ENCODE measurements at regions not wholly inside any gene's neighbourhood (a gene's known extent, or its start where the extent isn't known, plus 50 kb on each side); places are given as distances from the start of the nearest gene placed in this dataset.

DNA sequence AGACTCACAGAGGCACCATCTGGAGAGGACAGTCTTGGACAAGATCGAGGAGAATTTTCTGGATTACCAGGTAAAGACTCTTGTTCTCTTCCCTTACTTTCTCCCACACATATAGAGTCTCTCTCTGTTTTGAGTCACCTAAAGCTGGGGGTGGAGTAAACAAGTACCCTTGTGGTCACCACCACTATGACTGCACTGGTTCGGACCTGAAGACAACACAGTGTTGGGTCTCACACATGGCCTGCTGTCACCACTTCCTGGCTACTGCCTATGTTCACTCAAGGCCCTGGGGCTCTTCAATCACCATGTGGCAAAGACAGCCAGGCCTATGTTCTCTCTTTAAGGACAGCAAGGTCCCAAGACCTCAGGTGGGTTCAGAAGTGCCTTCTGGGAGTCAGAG lies 253.3 kb upstream of the VRK2 start:
- intact Hi-C loops (cut with DNase I), result no loop called here
- H3K9me3 ChIP-seq, result peaks cover 3% of the 10 kb centered on the region
- TF ChIP-seq, protein P1, sequence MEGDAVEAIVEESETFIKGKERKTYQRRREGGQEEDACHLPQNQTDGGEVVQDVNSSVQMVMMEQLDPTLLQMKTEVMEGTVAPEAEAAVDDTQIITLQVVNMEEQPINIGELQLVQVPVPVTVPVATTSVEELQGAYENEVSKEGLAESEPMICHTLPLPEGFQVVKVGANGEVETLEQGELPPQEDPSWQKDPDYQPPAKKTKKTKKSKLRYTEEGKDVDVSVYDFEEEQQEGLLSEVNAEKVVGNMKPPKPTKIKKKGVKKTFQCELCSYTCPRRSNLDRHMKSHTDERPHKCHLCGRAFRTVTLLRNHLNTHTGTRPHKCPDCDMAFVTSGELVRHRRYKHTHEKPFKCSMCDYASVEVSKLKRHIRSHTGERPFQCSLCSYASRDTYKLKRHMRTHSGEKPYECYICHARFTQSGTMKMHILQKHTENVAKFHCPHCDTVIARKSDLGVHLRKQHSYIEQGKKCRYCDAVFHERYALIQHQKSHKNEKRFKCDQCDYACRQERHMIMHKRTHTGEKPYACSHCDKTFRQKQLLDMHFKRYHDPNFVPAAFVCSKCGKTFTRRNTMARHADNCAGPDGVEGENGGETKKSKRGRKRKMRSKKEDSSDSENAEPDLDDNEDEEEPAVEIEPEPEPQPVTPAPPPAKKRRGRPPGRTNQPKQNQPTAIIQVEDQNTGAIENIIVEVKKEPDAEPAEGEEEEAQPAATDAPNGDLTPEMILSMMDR (IDR thresholded peaks at IDR 0.05), result no peak
- no peak overlapping the region for H3K27ac ChIP-seq
- no peaks in the 10 kb centered on the region for H3K36me3 ChIP-seq (ENCODE audit: insufficient read depth in 1 of 2, low read depth in 1 of 2)
- H3K4me1 ChIP-seq, result no peaks in the 10 kb centered on the region
- H3K4me3 ChIP-seq, result no peak overlapping the region
- DNase-seq, result no peak
- 92 to 97% (median 94%) methylated on average over 2 of the region's 2 CpGs for WGBS, 3 donors
- ATAC-seq, result no peak
- no peaks in the 10 kb centered on the region for H3K27me3 ChIP-seq (ENCODE audit: insufficient read depth in 3 of 3, low read length in 2 of 3)

DNA sequence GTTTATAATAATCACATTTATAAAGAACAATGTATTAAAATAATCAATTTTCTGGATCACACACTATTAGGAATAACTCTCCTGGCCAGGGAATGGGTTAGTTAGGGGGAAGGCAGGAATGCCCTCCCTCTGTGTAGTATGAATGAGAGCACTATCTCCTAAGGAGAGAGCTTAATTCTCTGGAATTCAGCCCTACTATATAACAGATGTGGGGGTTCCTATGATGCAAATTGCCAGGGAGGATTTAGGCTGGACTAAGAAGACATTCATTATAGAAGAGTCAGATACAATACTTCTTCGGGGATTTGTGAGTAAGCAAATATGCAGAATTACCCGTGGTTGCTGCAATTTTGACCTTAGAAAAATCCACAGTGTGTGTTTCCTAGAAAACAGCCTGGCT lies 250.1 kb upstream of the VRK2 start:
- no peaks in the 10 kb centered on the region for H3K27me3 ChIP-seq (ENCODE audit: insufficient read depth in 3 of 3, low read length in 2 of 3)
- no peaks in the 10 kb centered on the region for H3K4me1 ChIP-seq
- TF ChIP-seq, protein P1 (IDR thresholded peaks at IDR 0.05), result no peak
- ATAC-seq (no peak), DNase-seq (no peak)
- intact Hi-C loops (cut with DNase I), result no loop called here
- peaks cover 7% of the 10 kb centered on the region for H3K9me3 ChIP-seq
- 8 to 11% (median 10%) methylated on average over 2 of the region's 2 CpGs for WGBS, 3 donors
- H3K36me3 ChIP-seq (ENCODE audit: insufficient read depth in 1 of 2, low read depth in 1 of 2), result no peaks in the 10 kb centered on the region
- H3K4me3 ChIP-seq, result no peak overlapping the region
- no peak overlapping the region for H3K27ac ChIP-seq

DNA sequence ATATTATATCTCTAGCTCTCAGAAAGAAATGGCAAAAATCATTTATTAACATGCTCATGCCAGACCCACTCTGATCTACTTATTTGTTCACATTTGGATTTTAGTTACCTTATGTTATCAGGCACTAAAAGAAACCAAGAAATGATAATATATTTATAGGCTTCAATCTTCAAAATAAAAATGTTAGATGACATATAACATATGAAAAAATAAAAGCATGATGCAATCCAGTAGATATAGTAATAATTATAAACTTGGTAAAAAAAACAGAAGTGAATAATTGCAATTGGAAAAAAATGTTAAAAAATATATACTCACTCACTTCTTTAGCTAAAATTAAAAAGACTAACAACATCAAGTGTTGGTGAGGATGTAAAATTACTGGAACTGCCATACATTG lies 248.3 kb upstream of the VRK2 start:
- TF ChIP-seq, protein P1 (IDR thresholded peaks at IDR 0.05), result no peak
- intact Hi-C loops (cut with DNase I), result no loop called here
- Histone ChIP-seq H3K36me3 (ENCODE audit: insufficient read depth in 1 of 2, low read depth in 1 of 2) (no peaks in the 10 kb centered on the region), H3K4me1 (no peaks in the 10 kb centered on the region), H3K4me3 (no peak overlapping the region), H3K27me3 (ENCODE audit: insufficient read depth in 3 of 3, low read length in 2 of 3) (no peaks in the 10 kb centered on the region), H3K9me3 (peaks cover 7% of the 10 kb centered on the region), H3K27ac (no peak overlapping the region)
- DNase-seq (no peak), ATAC-seq (no peak)

DNA sequence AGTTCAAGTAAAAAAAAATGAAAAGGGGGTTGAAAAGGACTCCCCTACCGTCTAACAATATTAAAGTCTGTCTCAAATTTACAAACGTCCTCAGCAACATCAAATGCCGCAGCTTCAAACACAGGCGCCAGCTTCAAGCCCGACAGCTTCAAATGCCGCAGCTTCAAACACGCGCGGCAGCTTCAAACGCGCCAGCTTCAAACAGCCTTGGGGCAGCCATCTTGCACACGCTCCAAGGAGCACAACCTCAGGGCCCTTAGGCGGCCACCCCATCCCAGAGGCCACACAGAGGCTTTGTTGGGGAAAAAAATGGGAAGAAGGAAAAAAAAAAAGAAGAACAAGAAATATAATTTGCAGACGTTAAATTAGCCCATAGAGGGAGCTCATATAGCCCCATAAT lies 244.4 kb upstream of the VRK2 start:
- Histone ChIP-seq H3K4me1 (no peaks in the 10 kb centered on the region), H3K27ac (no peak overlapping the region), H3K27me3 (ENCODE audit: insufficient read depth in 3 of 3, low read length in 2 of 3) (no peaks in the 10 kb centered on the region), H3K36me3 (ENCODE audit: insufficient read depth in 1 of 2, low read depth in 1 of 2) (no peaks in the 10 kb centered on the region), H3K4me3 (no peak overlapping the region), H3K9me3 (peaks cover 7% of the 10 kb centered on the region)
- no peak for DNase-seq
- TF ChIP-seq, protein P1 (IDR thresholded peaks at IDR 0.05), result no peak
- no peak for ATAC-seq
- intact Hi-C loops (cut with DNase I), result no loop called here
- WGBS, 3 donors, result 90 to 93% (median 92%) methylated on average over 14 of the region's 14 CpGs

DNA sequence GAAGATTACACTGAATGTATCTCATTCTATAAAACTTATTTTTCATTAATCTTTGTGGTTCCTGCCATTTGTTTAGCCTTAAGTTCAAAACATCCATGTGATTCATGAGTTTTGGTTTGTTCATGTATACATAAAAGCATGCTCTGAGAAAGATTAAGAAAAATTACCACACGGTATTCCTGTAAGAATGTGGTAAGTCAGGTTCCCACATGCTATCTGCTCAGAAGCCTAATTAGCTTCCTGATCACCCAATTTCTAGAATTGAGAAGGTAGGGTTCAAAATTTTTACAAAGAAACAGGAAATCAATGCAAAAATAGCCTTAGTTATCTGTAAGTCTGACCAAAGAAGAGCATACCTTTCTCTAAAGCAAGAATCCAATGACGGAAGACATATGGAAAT lies 241.6 kb upstream of the VRK2 start:
- no peaks in the 10 kb centered on the region for H3K9me3 ChIP-seq
- DNase-seq (no peak), ATAC-seq (no peak)
- H3K4me3 ChIP-seq, result no peak overlapping the region
- 84 to 90% (median 85%) methylated on average over 2 of the region's 2 CpGs for WGBS, 3 donors
- TF ChIP-seq, protein P1 (IDR thresholded peaks at IDR 0.05), result no peak
- H3K36me3 ChIP-seq (ENCODE audit: insufficient read depth in 1 of 2, low read depth in 1 of 2), result no peaks in the 10 kb centered on the region
- H3K27ac ChIP-seq, result no peak overlapping the region
- no peaks in the 10 kb centered on the region for H3K4me1 ChIP-seq
- no peaks in the 10 kb centered on the region for H3K27me3 ChIP-seq (ENCODE audit: insufficient read depth in 3 of 3, low read length in 2 of 3)
- intact Hi-C loops (cut with DNase I), result no loop called here
